PFSK-1 (cell line): ENCODE measurements at regions not wholly inside any gene's neighbourhood (a gene's known extent, or its start where the extent isn't known, plus 50 kb on each side); places are given as distances from the start of the nearest gene placed in this dataset.
A peak's percentile ranks its signal among the peaks of the same experiment; 100 is the strongest.

Experiments
- FOXP2 ChIP-seq: optimal IDR thresholded peaks from 2 replicates; pipeline ENCODE3; 2011; ENCODE audit warnings: borderline replicate concordance, control low read depth, inconsistent platforms; ENCODE audit not compliant: insufficient read depth; ENCODE audit errors: extremely low read length, extremely low read depth
- POLR2AphosphoS5 ChIP-seq: IDR thresholded peaks from 2 replicates; pipeline ENCODE4 v1.6.1; 2012; ENCODE audit warnings: low read depth, mild to moderate bottlenecking, control low read depth, low read length, moderate library complexity
- REST ChIP-seq, 2 experiments: IDR thresholded peaks; 2 replicates each; pipeline versions ENCODE4 v1.6.1 to v1.8.0; 2011 to 2012; ENCODE audit warnings: low read depth in 2 of 2, low read length in 2 of 2, control low read depth in 1 of 2, inconsistent platforms in 1 of 2, mild to moderate bottlenecking in 1 of 2, moderate library complexity in 1 of 2; ENCODE audit not compliant: insufficient read depth in 1 of 2
- SIN3A ChIP-seq: IDR thresholded peaks from 2 replicates; pipeline ENCODE4 v1.6.1; 2012; ENCODE audit warnings: mild to moderate bottlenecking, low read length, moderate library complexity, borderline replicate concordance; ENCODE audit not compliant: insufficient read depth
- TAF1 ChIP-seq: IDR thresholded peaks from 2 replicates; pipeline ENCODE4 v1.6.1; 2012; ENCODE audit warnings: low read length, control low read depth, borderline replicate concordance; ENCODE audit not compliant: insufficient read depth

- TF ChIP-seq SIN3A (peak; percentile 90; the same call in 1 of the 2 replicates), POLR2AphosphoS5 (no peak), REST (IDR thresholded peaks at IDR 0.05; ENCODE audit: insufficient read depth in 1 of 2, low read depth in 2 of 2, low read length in 2 of 2) (no peak), TAF1 (no peak), FOXP2 (peak; percentile 61)
Measured at GRCh38 chr6:81865712-81866111, 113.2 kb upstream of the TENT5A start.
